ENCODE measurements at regions not wholly inside any gene's neighbourhood (a gene's known extent, or its start where the extent isn't known, plus 50 kb on each side); places are given as distances from the start of the nearest gene placed in this dataset.

- in situ Hi-C loops (cut with HindIII; ENCODE audit: low sequenced_read_pairs), result no loop called here
These were observed 53.9 kb upstream of the CAV2 start for GRCh38 chr7:116445447-116446211.

- in situ Hi-C loops (cut with HindIII; ENCODE audit: low sequenced_read_pairs), result no loop called here
These were observed 53.2 kb upstream of the CAV2 start for GRCh38 chr7:116446212-116446855.

- in situ Hi-C loops (cut with HindIII; ENCODE audit: low sequenced_read_pairs), result no loop called here
These were observed 52.1 kb upstream of the CAV2 start for GRCh38 chr7:116447436-116447835.

GRCh38 chr7:116447966-116448839, 51.3 kb upstream of the CAV2 start:
- in situ Hi-C loops (cut with HindIII; ENCODE audit: low sequenced_read_pairs), result no loop called here

- in situ Hi-C loops (cut with HindIII; ENCODE audit: low sequenced_read_pairs), result no loop called here
These were observed 50.1 kb upstream of the CAV2 start for GRCh38 chr7:116449441-116449840.

Data from endothelial cell of hepatic sinusoid (primary cell).